Femur (tissue), 1 donor: ENCODE measurements at regions not wholly inside any gene's neighbourhood (a gene's known extent, or its start where the extent isn't known, plus 50 kb on each side); places are given as distances from the start of the nearest gene placed in this dataset.
A peak's percentile ranks its signal among the peaks of the same experiment; 100 is the strongest.
"Not testable (repeated sequence)": the region's sequence is repeated elsewhere in the genome, so short reads cannot be mapped to it uniquely, and the experiment has no call there.

Experiments used
- DNase-seq: peaks from one replicate; pipeline ENCODE4 v3.0.0-alpha.2; 2017

DNA sequence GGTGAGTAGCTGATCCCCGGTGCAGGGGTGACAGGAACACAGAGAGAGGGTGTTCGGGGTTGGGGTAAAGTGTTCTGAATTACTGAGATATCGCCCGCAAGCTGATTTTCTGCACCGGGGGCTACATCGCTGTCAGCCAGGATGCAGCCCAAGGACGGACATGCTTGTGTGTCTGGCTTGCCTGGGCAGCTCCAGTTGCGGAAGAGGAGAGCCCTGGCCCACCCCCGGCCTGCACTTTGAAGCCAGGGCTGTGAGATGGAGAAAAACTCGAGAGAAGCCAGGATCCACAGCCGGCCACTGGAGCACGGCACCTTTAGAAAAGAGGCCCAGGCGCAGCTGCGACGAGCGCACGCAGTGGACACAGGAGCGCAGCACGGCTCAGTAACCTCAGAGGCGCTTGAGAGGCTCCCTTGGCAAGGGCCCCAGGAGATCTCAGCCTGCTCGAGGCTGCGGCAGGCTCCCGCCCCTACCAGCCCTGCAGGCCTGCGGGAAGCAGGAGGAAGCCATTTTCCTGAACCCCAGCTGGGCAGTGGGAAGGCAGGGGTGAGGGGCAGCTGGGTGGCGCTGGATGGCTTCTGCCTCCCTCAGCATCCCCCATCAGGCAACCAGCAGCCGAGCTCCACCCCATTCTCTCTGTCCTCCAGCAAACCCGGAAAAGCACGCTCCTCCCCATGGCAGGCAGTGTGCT is 59.2 kb downstream of the C9orf50 start:
- peak; percentile 61 for DNase-seq

DNA sequence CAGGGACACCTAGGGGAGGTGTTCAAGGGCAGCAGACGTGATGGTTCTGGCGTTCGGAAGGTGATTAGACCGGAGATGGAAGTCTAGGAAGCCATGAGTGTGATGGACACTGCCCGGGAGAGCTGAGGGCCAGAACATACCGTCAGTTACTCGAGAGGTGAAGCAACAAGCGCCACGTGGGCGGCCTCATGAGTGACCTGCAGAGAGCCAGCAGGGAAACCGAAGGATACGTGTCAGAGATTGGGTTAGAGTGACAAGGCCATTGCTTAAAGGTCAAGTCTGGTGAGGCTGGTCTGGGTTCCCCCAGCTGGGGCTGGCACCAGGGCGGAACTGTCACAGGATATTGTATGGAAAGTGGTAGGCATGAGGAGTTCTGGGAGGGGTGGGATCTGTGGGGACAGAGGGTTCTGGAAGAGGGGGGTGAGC is 60.0 kb downstream of the C9orf50 start:
- DNase-seq = no peak

DNA sequence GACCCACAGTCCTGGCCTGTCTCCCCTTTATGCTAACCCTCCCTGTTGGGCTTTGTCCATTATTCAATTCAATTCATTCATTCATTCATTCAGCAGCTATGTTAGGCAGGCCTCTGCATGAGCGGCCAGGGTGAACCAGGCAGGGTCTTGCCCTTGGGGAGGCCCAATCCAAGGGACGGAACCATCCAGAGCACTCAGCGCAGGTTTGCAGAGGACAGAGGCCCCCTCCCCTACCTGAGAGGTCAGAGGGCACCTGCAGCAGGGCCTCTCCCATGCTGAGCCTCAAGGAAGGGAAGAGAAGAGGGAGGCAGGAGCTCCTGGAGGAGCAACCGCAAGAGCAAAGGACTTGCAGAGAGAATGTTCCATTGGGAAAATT is 61.4 kb downstream of the C9orf50 start:
- no peak for DNase-seq

DNA sequence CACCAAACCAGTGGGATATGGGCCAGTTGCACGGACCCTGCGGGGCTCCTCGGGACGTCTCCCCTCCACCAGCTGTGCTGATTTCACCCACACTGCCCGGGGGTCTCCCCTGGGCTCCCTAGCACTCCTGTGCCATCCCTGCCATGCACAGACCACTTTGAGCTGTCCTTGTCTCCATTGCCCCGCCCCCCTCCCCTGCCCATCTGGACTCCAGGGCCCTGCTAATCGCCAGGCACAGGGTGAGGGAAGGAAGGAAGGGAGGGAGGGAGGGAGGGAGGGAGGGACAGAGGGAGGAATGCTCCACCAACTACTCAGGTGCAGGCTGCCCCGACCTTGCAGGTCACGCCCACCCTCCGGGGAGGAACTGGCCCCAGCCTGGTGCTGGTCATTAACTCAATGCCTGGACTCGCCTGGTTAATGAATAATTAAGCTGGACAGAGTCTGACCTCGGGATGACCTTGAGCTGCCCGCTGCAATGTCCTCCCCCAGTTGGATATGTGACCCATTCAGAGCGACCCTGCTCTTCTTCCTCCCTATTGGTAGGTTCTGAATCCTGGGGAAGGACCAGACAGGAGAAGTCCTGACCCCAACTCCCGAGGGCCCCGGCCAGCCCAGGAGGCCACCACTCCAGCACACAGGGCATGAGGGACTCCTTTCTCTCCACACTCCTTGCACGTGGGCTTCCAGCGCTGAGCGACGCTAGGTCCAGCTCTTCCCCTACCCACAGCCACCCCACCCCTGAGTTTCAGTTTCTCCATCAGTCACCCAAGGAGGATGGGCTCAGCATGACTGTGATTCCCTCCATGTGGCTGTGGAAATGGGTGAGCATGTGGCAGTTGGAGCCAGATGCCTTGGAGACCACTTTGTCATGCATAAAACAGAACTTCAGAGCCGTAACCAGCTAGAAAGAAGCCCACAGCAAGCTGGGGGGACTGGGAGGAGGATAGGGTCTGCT is 62.1 kb downstream of the C9orf50 start:
- DNase-seq = no peak

DNA sequence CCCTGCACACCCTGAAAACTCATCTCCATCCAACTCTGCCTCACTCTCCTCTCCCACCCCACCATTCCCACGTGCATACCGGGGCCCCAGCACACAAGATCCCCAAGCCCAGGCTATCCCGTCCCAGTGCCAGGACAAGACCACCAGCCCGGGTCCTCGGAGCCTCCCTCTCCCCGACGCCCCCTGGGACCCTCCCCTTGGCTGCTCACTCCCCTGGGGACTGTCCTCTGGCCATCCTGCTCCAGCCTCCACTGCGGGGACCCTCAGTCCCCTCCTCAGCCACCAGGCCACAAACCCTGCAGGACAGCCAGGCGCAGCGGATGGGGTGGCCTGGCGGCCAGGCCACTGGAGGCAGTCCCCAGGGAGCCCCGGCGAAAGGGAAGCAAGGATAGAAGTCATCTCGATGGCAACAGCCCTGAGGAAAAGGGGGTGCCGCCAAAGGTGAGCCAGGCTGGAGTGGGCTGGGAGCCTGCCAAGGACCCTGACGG is 62.8 kb downstream of the C9orf50 start:
- DNase-seq = no peak

DNA sequence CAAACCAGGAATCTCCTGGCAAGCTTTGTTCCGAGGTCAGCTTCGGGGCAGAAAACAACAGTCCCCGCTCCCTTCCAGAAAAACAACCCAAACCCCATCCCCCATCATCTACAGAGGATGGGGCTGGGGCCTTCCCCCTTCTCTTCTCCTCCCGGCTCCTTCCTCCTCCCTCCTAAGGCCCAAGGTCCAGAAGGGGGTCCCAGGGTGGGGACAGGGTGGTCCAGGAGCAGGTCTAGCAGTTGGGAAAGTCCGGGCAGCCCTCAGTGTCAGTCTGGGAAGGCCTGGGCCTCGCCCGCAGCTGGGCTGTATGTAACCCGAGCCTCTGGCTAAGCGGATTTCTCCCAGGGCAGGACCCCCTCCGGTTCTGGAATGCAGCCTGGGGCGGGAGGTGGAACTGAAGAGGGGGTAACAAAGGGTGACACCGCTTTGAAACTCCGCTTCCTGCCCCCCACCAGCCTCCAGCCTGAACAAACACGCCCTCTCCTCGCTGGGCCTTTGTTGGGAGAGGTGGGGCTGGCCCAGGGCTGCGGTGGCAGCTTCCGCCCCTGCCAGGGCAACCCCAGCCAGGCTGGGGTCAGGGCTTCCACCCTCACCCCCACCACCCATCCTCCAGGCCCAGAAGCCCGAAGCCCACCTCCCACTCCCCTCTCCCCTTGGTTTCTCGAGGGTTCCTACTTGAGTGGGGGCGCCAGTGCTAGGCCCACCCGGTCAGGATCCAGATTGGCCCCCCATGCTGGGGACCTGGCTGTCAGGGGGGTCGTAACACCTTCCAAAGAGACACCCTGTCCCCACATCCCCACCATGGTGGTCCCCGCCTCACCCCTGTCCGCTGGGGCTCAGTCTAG is 63.5 kb downstream of the C9orf50 start:
- DNase-seq = peak; percentile 82

DNA sequence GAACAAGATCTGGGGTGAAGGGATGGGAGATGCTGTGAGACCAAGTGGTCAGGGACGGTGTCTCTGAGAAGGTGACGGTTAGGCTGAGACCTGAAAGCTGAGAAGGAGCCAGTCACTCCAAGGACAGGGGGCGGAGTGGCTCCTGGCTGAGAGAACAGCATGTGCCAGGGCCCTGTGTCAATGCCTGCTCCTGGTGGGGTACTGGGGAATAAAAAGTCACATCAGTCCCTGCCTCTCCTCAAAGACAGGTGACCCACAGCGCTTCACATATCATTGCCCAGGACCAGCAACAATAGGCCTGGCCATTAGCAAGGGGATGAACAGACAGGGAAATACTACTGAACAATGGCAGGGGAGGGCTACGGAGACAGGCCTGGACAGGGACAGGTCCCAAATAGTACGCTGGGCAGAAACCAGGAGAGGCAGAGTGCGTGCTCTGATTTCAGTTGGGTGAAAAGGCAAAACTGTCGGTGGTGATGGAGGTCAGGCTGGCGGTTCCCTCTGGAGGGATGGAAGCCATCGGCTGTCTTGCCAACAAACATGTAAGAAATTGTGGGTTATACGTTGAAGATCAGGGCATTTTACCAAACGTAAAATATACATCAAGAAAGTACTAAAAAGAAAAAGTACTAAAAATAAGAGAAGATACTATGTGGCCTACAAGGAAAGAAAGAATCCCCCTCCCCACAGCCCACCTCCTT is 64.3 kb downstream of the C9orf50 start:
- no peak for DNase-seq

DNA sequence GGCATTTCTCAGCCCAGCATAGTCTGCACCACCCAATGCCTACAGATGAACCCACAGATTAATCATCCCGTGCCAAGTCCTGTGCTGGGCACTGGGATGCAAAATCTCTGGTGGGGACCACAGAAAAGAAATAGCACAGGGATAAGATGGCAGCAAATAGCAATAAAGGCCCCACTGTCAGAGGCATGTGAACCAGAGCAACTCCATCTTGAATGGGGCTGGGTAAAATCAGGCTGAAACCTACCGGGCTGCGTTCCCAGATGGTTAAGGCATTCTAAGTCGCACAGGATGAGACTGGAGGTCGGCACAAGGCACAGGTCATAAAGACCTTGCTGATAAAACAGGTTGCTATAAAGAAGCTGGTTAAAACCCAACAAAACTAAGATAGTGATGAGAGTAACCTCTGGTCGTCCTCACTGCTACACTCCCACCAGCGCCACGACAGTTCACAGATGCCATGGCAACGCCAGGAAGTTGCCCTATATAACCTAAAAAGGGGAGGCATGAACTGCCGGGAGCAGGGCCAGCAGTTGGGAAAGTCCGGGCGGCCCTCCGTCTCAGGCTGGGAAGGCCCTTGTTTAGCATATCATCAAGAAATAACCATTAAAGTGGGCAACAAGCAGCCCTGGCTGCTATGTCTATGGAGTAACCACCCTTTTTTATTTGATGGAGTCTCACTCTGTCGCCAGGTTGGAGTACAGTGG is 65.2 kb downstream of the C9orf50 start:
- no peak for DNase-seq

DNA sequence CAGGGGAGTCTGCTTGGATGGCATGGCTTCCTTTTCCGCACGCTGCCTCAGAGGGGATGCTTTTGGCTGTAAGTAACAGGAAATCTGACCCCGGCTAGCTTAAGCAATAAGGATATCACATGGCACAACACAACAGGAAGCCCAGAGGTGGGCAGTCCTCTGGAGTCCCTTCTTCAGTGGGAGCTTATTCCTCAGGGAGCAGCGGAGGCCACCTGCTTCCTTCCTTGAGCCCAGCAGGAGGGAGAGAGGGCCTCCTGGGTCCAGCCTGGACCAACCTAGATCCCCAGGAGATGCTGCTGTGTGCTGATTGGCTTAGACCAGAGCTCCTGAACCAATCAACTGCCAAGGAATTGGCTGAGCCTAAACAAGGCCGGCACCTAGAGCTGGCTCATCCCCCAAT is 66.3 kb downstream of the C9orf50 start:
- DNase-seq = no peak

DNA sequence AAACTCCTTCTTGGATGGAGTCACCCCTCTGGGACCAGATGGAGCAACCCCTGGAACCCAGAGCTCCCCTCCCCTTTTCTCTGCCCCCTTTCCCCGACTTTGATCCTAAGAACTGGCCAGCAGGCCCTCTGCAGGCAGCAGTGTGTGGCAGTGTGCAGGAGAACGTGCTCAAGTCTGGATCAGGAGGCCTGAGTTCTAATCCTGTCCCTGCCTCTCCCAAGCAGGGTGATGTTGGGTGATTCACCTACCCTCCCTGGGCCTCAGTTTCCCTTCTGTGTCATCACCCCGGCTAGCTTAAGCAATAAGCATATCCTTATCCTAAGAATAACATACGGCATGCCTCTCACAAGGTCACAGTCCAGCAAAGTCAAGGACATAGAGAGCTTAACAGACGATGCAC is 67.6 kb downstream of the C9orf50 start:
- DNase-seq = no peak

DNA sequence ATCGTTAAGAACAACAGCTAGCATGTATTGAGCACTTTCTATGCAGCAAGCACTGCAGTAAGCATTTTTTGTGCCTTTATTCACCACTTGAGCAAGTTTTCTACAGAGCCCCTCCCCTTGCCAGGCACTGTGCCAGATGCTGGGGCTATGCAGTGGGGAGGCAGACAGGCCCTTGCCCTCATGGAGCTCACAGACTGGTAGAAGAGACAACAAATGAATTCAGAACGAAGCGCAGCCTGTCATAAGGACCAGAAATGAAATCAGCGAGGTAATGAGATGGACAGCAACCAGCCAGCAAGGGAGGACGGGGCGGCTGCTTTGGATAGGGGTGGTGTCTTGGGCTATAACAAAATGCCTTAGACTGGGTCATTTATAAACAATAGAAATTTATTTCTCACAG is 68.8 kb downstream of the C9orf50 start:
- no peak for DNase-seq

DNA sequence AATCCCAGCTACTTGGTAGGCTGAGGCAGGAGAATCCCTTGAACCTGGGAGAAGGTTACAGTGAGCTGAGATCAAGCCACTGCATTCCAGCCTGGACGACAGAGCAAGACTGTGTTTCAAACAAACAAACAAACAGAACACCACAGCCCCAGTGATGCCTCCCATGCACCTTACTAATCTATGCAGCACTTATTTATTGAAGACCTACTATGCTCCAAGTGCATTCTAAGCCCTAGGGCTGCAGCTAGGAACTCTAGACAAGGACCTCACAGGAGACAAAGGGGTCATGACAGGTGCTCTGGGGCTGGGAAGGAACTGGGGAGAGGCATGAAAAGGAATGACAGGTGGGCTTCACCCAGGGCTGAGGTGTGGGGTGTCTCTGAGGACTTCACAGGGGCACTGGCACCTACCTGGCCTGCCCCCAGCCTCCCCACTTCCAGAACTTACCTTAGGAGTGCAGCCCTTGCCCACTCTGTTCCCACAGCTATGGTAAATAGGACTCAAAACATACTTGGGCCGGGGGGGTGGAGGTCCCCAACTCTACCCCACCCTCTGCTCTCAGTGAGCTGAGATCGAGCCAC is 69.4 kb downstream of the C9orf50 start:
- no peak for DNase-seq

DNA sequence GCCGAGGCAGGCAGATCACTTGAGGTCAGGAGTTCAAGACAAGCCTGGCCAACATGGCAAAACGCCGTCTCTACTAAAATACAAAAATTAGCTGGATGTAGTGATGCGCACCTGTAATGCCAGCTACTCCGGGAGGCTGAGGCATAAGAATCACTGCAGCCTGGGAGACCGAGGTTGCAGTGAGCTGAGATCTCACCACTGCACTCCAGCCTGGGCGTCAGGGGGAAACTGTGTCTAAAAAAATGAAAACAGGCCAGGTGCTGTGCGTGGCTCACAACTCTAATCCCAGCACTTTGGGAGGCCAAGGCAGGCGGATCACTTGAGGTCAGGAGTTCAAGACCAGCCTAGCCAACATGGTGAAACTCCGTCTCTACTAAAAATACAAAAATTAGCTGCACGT is 69.9 kb downstream of the C9orf50 start:
- DNase-seq = not testable (repeated sequence)

DNA sequence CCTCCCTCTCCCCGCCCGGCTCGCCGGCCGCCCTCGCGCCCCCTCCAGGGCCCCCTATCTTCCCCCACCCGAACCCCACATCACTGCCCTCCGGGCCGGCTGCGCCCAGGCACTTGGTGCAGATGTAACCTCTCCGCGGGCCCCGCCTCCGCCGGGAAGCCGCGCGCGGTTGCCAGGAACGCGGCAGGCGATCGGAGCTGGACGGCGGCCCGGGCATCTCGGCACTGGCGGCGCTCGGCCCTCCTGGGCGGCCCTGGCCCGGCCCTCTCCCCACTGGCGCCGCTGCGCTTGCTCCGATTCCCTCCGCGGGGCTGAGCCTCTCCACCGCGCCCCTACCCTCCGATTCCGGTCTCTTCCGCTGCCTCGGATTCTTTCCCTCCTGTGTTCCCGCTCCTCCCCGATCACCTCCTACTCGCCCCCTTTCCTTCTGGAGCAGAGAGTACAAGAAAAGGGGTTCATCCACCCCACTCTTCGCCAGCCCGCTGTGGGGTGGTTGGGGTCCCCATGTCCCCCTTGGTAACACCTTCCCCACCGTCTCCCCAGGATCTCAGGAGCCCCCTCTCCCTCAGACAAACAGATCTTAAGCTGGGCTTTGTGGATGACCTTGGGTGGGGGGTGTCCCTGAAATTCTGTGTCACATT is 70.6 kb downstream of the C9orf50 start:
- peak; percentile 91 for DNase-seq

DNA sequence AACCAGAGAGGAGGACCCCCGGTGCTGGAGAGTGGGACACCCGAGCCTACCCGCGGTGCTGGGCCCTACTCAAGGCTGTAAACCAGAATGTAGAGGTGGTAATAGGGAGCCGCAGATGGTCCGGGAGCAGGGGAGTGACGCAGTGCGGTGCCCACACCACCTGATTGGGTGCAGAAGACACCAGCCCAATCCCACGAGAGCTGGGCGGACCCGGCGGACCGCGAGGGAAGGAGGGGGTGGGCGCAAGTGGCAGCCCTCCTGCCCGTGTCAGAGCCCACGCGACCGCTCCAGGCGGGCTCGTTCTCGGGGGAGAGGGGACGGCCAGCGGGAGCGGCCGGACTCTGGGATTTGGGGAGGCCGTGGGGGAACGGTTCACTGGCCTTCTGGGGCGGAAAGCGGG is 71.2 kb downstream of the C9orf50 start:
- DNase-seq = peak; percentile 60

DNA sequence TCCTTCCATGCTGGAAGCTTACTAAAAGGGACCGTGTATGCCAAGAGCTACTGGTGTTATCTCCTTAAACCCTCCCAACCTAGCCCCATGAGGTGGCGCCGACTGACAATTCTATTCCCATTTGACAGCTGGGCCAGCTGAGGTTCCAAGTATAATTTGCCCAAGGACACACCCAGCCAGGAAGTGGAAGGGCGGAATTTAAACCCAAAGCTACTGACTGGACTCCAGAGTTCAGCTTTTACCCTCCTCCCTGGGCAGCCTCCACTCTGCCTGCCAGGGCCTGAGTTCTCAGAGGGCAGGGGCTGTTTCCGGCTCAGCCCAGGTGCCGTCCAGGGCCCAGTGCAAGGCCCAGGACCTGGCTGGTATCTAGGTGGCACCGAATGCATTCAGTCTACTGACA is 71.8 kb downstream of the C9orf50 start:
- DNase-seq = no peak

DNA sequence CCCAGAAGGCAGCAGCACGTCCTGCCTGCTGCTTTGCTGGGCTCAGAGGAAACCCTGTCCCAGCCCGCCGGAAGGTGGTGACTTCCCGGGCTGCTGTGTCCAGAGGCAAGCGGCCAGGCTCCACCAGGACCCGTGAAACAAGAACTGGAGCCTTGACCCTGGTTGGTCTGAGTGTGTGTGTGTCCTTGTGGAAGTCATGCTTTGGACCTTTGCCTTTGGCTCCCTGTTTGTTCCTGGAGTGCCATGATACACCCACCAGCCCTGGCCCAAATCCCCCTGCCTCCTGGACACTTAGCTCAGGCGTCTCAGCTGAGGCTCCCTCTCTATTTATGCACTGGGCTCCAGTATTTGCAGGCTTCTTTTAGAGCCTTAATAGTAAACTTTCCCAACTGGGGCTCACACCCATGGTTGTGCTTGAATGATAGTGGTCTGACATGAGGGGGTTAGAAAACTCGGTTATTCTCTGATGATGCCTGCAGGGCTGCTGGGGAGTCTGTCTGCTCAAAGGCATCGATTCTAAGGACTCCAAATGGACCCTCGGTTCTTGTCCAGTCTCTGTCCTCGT is 72.2 kb downstream of the C9orf50 start:
- DNase-seq = no peak

DNA sequence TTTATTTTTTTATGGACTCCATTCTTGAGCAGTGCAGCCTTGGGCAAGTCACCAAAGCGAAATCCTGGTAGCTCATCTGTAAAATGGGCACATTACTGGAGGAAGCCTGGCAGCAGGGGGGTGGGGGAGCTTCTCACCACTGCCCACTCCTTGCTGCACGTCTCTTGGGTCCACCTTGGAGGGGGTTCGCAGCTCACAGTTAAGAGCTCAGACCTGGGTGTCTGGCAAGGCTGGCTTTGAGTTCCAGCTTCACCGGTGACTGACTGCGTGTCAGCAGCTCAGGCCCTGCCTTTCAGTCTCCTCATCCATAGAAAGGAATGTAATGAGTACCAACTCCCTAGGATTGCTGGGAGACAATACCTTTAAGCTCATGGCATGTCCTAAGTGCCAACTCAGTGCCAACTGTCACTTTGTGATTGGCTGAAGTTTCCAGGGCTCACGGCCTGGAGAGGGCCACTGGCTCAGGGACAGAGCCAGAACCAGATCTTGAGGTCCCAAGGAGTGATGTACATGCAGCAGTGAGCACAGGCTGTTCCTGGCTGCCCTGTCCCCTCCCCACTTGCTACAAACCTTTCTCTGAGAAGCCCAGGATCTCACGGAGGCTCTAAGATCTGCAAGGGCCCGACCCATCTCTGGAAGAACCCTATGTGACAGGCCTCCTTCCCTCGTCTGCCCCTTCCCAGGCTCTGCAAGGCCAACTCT is 72.9 kb downstream of the C9orf50 start:
- DNase-seq = no peak

DNA sequence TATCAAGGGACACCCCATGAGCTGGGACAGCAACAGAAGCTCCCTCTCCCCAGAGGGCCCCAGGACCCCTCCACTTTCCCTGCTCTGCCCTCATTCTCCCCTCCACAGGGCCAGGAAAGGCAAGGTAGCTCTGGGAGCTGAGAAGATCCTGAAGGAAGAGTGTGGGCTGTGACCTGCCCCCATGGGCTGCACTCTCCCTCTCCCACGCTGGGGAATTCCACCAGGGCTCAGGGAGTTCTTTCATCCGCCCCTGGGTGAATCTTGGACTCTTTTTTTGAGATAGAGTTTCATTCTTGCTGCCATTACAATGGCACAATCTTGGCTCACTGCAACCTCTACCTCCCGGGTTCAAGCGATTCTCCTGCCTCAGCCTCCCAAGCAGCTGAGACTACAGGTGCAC is 73.8 kb downstream of the C9orf50 start:
- no peak for DNase-seq

DNA sequence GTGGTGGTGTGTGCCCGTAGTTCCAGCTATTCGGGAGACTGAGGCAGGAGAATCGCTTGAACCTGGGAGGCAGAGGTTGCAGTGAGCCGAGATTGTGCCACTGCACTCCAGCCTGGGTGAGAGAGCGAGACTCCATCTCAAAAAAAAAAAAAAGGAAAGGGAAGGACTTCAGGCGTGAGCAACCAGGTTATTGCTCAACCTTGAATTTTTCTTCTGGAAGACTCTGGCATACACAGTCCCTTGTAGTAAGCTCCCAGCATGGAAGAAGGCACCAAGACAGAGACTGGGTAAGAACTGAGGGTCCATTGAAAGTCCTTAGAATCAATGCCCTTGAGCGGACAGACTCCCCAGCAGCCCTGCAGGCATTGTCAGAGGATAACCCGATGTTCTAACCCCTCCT is 75.0 kb downstream of the C9orf50 start:
- not testable (repeated sequence) for DNase-seq
